NT2/D1 (cell line): ENCODE measurements at regions not wholly inside any gene's neighbourhood (a gene's known extent, or its start where the extent isn't known, plus 50 kb on each side); places are given as distances from the start of the nearest gene placed in this dataset.

Source experiments
- YY1 ChIP-seq: IDR thresholded peaks from 2 replicates; pipeline ENCODE4 v1.6.1; 2011; ENCODE audit not compliant: insufficient read length, insufficient read depth
- ZNF274 ChIP-seq: IDR thresholded peaks from 2 replicates; pipeline ENCODE4 v1.6.1; 2011; ENCODE audit warnings: mild to moderate bottlenecking, low read depth, low read length

DNA sequence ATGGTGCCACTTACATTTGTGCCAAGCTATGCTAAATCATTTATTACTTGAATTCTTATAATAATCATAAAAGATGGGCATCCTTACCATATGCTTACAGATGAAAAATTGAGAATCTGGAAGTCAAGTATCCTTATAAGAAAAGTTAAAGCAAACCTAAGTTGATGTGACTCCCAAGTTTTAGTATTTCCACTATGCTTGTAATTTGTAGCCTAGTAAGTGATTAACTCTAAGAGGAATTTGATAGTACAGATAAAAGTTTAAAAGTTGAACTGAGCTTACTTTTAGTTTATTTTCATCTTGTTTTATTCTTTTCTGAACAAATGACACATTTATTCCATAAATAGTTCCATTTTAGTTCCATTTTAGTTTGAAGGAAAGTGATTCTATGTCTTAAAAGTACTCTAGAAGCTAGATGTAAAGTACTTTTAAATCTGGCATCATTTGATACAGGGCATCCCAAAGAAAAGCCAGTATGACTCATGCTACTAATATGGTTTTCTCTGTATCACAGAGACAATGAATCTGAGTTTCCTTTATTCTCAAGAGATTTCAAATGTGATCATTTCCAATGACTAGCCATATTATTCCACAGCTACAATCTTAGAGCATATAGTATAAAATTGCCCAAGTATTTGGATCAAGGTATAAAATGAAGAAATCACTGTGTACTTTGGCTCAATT lies 596.0 kb downstream of the SLC16A7 start:
- no peak for TF ChIP-seq ZNF274
- TF ChIP-seq YY1: no peak
